Mucosa of descending colon (tissue), 3 donors: ENCODE measurements at regions not wholly inside any gene's neighbourhood (a gene's known extent, or its start where the extent isn't known, plus 50 kb on each side); places are given as distances from the start of the nearest gene placed in this dataset.

Source experiments
- ATAC-seq: fragments of 200-7000 bp; cut with Tn5 transposase; one replicate; pipeline ENCODE4 v1.9.1; 2020; ENCODE audit warnings: mild to moderate bottlenecking, moderate library complexity
- DNase-seq, 3 donors: peaks; one replicate each; pipeline ENCODE4 v3.0.0-alpha.2; 2020
- H3K36me3 ChIP-seq: fragments of 200-600 bp; one replicate; pipeline ENCODE4 v1.8.0; 2021; ENCODE audit warnings: low read depth, mild to moderate bottlenecking
- H3K4me1 ChIP-seq: fragments of 200-600 bp; one replicate; pipeline ENCODE4 v1.8.0; 2021; ENCODE audit warnings: low read depth, mild to moderate bottlenecking
- H3K4me3 ChIP-seq: fragments of 200-600 bp; one replicate; pipeline ENCODE4 v1.8.0; 2021; ENCODE audit warnings: mild to moderate bottlenecking
- H3K9me3 ChIP-seq: fragments of 200-600 bp; one replicate; pipeline ENCODE4 v1.8.0; 2021; ENCODE audit warnings: mild to moderate bottlenecking
- intact Hi-C, 2 donors: fragments of 100-400 bp; cut with DNase I in 1 of 2; cut with micrococcal nuclease in 1 of 2; formaldehyde crosslinking; loops; one replicate each; pipeline versions ENCODE4 v1.11.0 to v1.11.1; 2022; cut with DNase I, micrococcal nuclease
- TF ChIP-seq, protein P1 (sequence below): fragments of 200-600 bp; IDR thresholded peaks from one replicate; pipeline ENCODE4 v1.8.0; 2022; ENCODE audit warnings: antibody characterized with exemption, mild to moderate bottlenecking
- donor health status: DM: no; HTN: no; CAD: no; lungs with moderate emphysema.
- donor health status: DM: no; HTN: no; CAD: no.
- donor health status: DM: no; HTN: yes; CAD: no.

DNA sequence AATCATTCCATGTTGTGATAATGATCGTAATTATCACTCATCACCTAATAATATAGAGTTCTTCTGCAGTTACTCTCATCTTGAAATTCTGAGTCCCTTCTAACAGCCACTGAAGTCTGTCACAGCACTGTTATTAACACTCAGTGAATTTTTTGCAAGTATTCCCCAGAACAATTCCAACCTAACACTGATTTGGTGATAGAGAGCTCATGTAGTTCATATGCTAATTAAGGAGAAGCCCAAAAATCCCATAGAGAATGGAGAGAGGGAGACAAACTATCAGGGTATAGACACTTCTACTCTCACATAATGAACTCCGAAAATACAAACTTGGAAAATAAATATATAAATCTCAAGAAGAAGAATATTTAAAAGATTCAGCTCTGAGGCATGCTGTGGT is 1253.4 kb upstream of the NXPH2 start:
- no peaks in the 10 kb centered on the region for H3K4me1 ChIP-seq
- DNase-seq (no peak), ATAC-seq (no peak)
- H3K4me3 ChIP-seq = no peak overlapping the region
- H3K36me3 ChIP-seq = no peaks in the 10 kb centered on the region
- TF ChIP-seq, protein P1, sequence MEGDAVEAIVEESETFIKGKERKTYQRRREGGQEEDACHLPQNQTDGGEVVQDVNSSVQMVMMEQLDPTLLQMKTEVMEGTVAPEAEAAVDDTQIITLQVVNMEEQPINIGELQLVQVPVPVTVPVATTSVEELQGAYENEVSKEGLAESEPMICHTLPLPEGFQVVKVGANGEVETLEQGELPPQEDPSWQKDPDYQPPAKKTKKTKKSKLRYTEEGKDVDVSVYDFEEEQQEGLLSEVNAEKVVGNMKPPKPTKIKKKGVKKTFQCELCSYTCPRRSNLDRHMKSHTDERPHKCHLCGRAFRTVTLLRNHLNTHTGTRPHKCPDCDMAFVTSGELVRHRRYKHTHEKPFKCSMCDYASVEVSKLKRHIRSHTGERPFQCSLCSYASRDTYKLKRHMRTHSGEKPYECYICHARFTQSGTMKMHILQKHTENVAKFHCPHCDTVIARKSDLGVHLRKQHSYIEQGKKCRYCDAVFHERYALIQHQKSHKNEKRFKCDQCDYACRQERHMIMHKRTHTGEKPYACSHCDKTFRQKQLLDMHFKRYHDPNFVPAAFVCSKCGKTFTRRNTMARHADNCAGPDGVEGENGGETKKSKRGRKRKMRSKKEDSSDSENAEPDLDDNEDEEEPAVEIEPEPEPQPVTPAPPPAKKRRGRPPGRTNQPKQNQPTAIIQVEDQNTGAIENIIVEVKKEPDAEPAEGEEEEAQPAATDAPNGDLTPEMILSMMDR = no peak
- intact Hi-C loops = no loop called here
- no peaks in the 10 kb centered on the region for H3K9me3 ChIP-seq

DNA sequence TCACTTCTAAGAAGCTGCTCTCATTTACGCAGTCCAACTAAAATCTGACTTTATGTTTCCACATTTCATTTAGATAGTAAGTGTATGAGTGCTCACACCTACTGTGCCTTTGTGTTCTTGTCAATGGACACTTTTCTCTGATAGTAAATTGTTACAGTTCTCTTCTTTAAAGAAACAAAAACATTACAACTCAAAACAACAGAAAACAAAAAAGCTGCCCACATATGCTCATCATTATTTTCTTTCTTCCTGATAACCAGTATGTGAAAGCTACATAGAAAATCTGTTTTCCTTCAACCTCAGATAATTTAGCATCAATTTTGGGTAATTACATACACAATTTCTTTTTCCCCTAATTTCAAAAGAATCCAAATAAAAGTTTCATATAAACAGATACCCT is 1247.8 kb upstream of the NXPH2 start:
- Histone ChIP-seq H3K36me3 (no peaks in the 10 kb centered on the region), H3K4me1 (no peaks in the 10 kb centered on the region), H3K4me3 (no peak overlapping the region), H3K9me3 (no peaks in the 10 kb centered on the region)
- intact Hi-C loops = no loop called here
- TF ChIP-seq, protein P1 = no peak
- DNase-seq (no peak), ATAC-seq (no peak)

DNA sequence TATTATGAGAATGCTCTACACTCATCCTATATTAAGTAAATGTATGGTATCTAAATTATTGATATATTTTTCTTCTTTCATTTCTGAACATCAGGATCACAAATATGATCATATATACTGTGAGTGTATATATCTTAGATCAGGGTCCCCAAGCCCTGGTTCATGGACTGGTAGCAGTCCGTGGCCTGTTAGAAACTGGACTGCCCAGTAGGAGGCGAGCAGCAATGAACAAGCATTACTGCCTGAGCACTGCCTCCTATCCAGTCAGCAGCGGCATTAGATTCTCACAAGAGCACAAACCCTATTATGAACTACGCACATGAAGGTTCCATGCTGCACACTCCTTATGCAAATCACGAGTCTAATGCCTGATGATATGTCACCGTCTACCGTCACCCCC is 1247.1 kb upstream of the NXPH2 start:
- no peaks in the 10 kb centered on the region for H3K9me3 ChIP-seq
- no peak overlapping the region for H3K4me3 ChIP-seq
- ATAC-seq = no peak
- no peaks in the 10 kb centered on the region for H3K4me1 ChIP-seq
- TF ChIP-seq, protein P1 = no peak
- no peaks in the 10 kb centered on the region for H3K36me3 ChIP-seq
- no peak for DNase-seq
- intact Hi-C loops = no loop called here

DNA sequence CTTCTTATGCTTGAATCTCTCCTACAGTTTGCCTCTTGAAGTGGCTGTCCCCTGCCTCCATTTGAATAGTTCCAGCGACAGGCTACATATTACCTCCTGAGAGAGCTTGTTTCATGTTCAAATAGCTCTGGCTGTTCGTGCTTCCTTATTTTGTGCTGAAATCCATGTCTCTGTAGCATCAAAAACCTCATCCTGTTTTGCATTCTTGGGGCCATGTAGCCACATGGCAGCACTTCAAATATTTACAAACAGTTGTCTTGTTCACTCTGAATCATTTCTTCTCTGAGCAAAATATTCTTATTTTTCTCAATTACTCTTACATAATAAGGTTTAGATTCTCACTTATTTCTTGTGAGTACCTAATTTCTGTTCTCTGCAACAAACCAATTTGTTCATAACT is 1243.1 kb upstream of the NXPH2 start:
- DNase-seq (no peak), ATAC-seq (no peak)
- Histone ChIP-seq H3K9me3 (no peaks in the 10 kb centered on the region), H3K36me3 (no peaks in the 10 kb centered on the region), H3K4me3 (no peak overlapping the region), H3K4me1 (no peaks in the 10 kb centered on the region)
- intact Hi-C loops = no loop called here
- TF ChIP-seq, protein P1 = no peak

DNA sequence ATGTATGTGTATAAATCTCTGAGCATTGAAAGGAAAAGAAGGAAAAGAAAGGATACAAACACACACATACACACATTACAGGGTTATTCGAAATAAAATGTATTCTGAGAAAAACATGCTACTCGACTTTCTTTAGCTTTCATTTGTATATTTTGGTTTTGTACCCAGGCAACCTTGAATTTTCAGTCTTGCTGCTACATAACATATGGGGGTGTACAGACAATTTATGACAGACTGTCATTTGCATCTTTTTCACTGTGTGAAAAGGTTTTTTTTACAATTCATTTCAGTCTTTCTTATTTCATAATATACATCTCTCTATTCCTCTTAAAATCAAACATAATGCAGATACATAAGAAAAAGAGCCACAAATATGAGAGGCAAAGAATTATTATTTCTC is 1238.4 kb upstream of the NXPH2 start:
- TF ChIP-seq, protein P1 = no peak
- no peak for ATAC-seq

DNA sequence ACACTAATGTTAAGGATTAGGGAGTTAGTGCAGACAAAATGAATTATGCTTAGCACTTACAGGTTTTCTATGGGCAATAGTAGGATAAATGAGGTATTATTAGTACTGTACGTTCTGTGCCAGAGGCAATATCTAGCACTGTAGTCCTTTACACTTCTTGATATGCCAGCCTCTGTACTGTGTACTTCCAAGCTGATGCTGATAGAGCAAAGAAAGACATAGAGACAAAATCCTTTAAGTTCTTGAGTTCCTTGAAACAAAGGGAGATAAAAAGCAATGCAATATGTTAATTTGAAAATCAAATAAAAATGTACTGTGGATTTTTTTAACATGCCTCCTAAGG is 1234.0 kb upstream of the NXPH2 start:
- ATAC-seq = no peak
- Histone ChIP-seq H3K4me3 (no peak overlapping the region), H3K4me1 (no peaks in the 10 kb centered on the region), H3K36me3 (no peaks in the 10 kb centered on the region), H3K9me3 (no peaks in the 10 kb centered on the region)
- intact Hi-C loops = no loop called here
- TF ChIP-seq, protein P1 = no peak
- no peak for DNase-seq

More for the DNA sequence above, 1238.4 kb upstream of the NXPH2 start:
- H3K36me3 ChIP-seq = no peaks in the 10 kb centered on the region
- intact Hi-C loops = no loop called here
- DNase-seq = no peak
- no peaks in the 10 kb centered on the region for H3K4me1 ChIP-seq
- no peaks in the 10 kb centered on the region for H3K9me3 ChIP-seq
- H3K4me3 ChIP-seq = no peak overlapping the region
